GM19372 (cell line): ENCODE measurements at regions not wholly inside any gene's neighbourhood (a gene's known extent, or its start where the extent isn't known, plus 50 kb on each side); places are given as distances from the start of the nearest gene placed in this dataset.

Experiments used
- ATAC-seq: cut with Tn5 transposase; IDR thresholded peaks from one replicate; pipeline ENCODE4 v1.9.1; 2021; ENCODE audit warnings: mild to moderate bottlenecking, low read depth, moderate library complexity; ENCODE audit not compliant: unreplicated experiment

- ATAC-seq: no peak
Measured at GRCh38 chr12:118603610-118604361, 227.4 kb downstream of the SUDS3 start.

GRCh38 chr12:118606690-118607089 lies 230.3 kb downstream of the SUDS3 start:
- no peak for ATAC-seq

- no peak for ATAC-seq
Measured at GRCh38 chr12:118607831-118608230, 231.5 kb downstream of the SUDS3 start.

GRCh38 chr12:118608770-118609344 lies 232.5 kb downstream of the SUDS3 start:
- no peak for ATAC-seq

- no peak for ATAC-seq
Measured at GRCh38 chr12:118611295-118611694, 234.9 kb downstream of the SUDS3 start.

- no peak for ATAC-seq
Measured at GRCh38 chr12:118611770-118612169, 235.4 kb downstream of the SUDS3 start.

GRCh38 chr12:118617611-118618450 lies 241.5 kb downstream of the SUDS3 start:
- ATAC-seq: no peak

- ATAC-seq: no peak
Measured at GRCh38 chr12:118618695-118619094, 242.3 kb downstream of the SUDS3 start.

- no peak for ATAC-seq
Measured at GRCh38 chr12:118625050-118625675, 248.8 kb downstream of the SUDS3 start.

- no peak for ATAC-seq
Measured at GRCh38 chr12:118633071-118633470, 256.7 kb downstream of the SUDS3 start.

- no peak for ATAC-seq
Measured at GRCh38 chr12:118635276-118635675, 258.9 kb downstream of the SUDS3 start.

GRCh38 chr12:118637767-118638370 lies 261.5 kb downstream of the SUDS3 start:
- no peak for ATAC-seq

GRCh38 chr12:118641249-118641648 lies 264.9 kb downstream of the SUDS3 start:
- no peak for ATAC-seq

GRCh38 chr12:118645219-118645618 lies 268.9 kb downstream of the SUDS3 start:
- no peak for ATAC-seq

GRCh38 chr12:118649765-118650585 lies 273.6 kb downstream of the SUDS3 start:
- no peak for ATAC-seq

GRCh38 chr12:118650586-118650960 lies 274.2 kb downstream of the SUDS3 start:
- no peak for ATAC-seq

GRCh38 chr12:118651487-118651886 lies 275.1 kb downstream of the SUDS3 start:
- no peak for ATAC-seq

GRCh38 chr12:118655588-118655987 lies 279.2 kb downstream of the SUDS3 start:
- no peak for ATAC-seq

- ATAC-seq: no peak
Measured at GRCh38 chr12:118680356-118680963, 300.9 kb upstream of the SRRM4 start.
